ENCODE measurements at regions not wholly inside any gene's neighbourhood (a gene's known extent, or its start where the extent isn't known, plus 50 kb on each side); places are given as distances from the start of the nearest gene placed in this dataset.

GRCh38 chr9:18010492-18010891 lies 431.6 kb downstream of the SH3GL2 start (continued):
- no peak for TF ChIP-seq CEBPZ (IDR thresholded peaks at IDR 0.05; ENCODE audit: low read depth, low read length)
- TF ChIP-seq MTA2 (IDR thresholded peaks at IDR 0.05; ENCODE audit: low read depth), result no peak
- TF ChIP-seq USF2 (IDR thresholded peaks at IDR 0.05; ENCODE audit: borderline replicate concordance, low read depth, low read length), result no peak
- no peak for TF ChIP-seq ATF2 (IDR thresholded peaks at IDR 0.05; ENCODE audit: low read length)
- TF ChIP-seq ZNF207 (IDR thresholded peaks at IDR 0.05; ENCODE audit: borderline replicate concordance), result no peak
- TF ChIP-seq CREM (IDR thresholded peaks at IDR 0.05; ENCODE audit: low read depth), result no peak
- TF ChIP-seq SIX5 (IDR thresholded peaks at IDR 0.05; ENCODE audit: low read depth, low read length, severe bottlenecking), result no peak
- no peak for TF ChIP-seq SMAD5 (IDR thresholded peaks at IDR 0.05; ENCODE audit: low read depth)
- TF ChIP-seq SREBF2 (IDR thresholded peaks at IDR 0.05; ENCODE audit: low read length), result no peak
